Psoas muscle (tissue), 7 donors: ENCODE measurements at regions not wholly inside any gene's neighbourhood (a gene's known extent, or its start where the extent isn't known, plus 50 kb on each side); places are given as distances from the start of the nearest gene placed in this dataset.

Experiments used
- ATAC-seq, 4 donors: fragments of 200-7000 bp; cut with Tn5 transposase; one replicate each; pipeline ENCODE4 v1.9.1; 2020; ENCODE audit warnings: moderate library complexity in 3 of 4, mild to moderate bottlenecking in 2 of 4
- DNase-seq, 2 donors: peaks; one replicate each; pipeline ENCODE4 v3.0.0-alpha.2; 2020
- H3K27ac ChIP-seq: fragments of 200-600 bp; one replicate; pipeline ENCODE4 v1.8.0; 2022
- H3K27me3 ChIP-seq, 3 donors: fragments of 200-600 bp in 1 of 3; one replicate each; pipeline versions ENCODE4 v1.6.1 to v1.8.0; 2013 to 2022; ENCODE audit warnings: low read length in 2 of 3, mild to moderate bottlenecking in 2 of 3, moderate library complexity in 1 of 3; ENCODE audit not compliant: insufficient read depth in 3 of 3
- H3K36me3 ChIP-seq, 2 donors: fragments of 200-600 bp in 1 of 2; one replicate each; pipeline versions ENCODE4 v1.6.1 to v1.8.0; 2013 to 2022; ENCODE audit warnings: low read depth in 1 of 2, mild to moderate bottlenecking in 1 of 2, moderate library complexity in 1 of 2; ENCODE audit not compliant: insufficient read depth in 1 of 2
- H3K4me1 ChIP-seq: fragments of 200-600 bp; one replicate; pipeline ENCODE4 v1.8.0; 2022
- H3K4me3 ChIP-seq: fragments of 200-600 bp; one replicate; pipeline ENCODE4 v1.8.0; 2022; ENCODE audit warnings: mild to moderate bottlenecking
- H3K9me3 ChIP-seq: fragments of 200-600 bp; one replicate; pipeline ENCODE4 v1.8.0; 2022
- WGBS, 3 donors: extraction: QIAGEN DNeasy Blood & Tissue Kit; methylation state at CpG; one replicate each; pipeline versions ENCODE4 v1.1.6 to v1.1.7; 2013; 5-methylcytosine and 5-hydroxymethylcytosine counted together
- intact Hi-C, 2 donors: fragments of 100-400 bp; cut with DNase I; formaldehyde crosslinking; loops; one replicate each; pipeline versions ENCODE4 v1.11.0 to v1.14.2; 2022
- TF ChIP-seq, protein P1 (sequence below): fragments of 200-600 bp; IDR thresholded peaks from one replicate; pipeline ENCODE4 v1.8.0; 2022; ENCODE audit warnings: antibody characterized with exemption
- donor health status: healthy with polysubstance abuse.
- donor health status: DM: no; HTN: no; CAD: no; lungs with moderate emphysema.
- donor health status: Bipolar disorder and iron deficiency.
- donor health status: healthy.
- donor health status: DM: yes; HTN: yes; CAD: no.
- donor health status: DM: no; HTN: no; CAD: no.
- donor health status: DM: yes; HTN: yes; CAD: no.

DNA sequence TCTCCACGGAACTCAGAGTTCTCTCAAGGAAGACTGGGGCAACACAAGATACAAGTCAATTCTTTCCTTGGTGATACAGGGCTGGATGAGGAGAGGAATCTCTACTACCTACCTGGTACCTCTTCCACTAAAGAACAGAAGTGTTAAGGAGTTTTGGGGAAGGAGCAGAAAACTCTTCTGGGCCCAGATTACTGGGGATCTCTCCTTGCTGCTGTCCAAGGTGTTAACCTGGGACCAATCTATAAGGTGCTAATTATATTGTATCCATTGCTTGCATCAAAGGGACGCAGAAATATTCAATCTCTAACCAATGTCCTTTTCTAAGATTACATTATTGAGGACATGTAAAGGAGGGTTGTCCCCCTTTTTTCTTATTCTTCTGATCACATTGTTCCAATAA lies 1102.5 kb downstream of the AMY1C start:
- no peaks in the 10 kb centered on the region for H3K27me3 ChIP-seq
- intact Hi-C loops = no loop called here
- WGBS, 3 donors = 71 to 80% (median 74%) methylated on average over 2 of the region's 2 CpGs
- no peaks in the 10 kb centered on the region for H3K36me3 ChIP-seq
- H3K27ac ChIP-seq = no peak overlapping the region
- H3K4me3 ChIP-seq = no peak overlapping the region
- H3K9me3 ChIP-seq = no peaks in the 10 kb centered on the region
- DNase-seq (no peak), ATAC-seq (no peak)
- TF ChIP-seq, protein P1, sequence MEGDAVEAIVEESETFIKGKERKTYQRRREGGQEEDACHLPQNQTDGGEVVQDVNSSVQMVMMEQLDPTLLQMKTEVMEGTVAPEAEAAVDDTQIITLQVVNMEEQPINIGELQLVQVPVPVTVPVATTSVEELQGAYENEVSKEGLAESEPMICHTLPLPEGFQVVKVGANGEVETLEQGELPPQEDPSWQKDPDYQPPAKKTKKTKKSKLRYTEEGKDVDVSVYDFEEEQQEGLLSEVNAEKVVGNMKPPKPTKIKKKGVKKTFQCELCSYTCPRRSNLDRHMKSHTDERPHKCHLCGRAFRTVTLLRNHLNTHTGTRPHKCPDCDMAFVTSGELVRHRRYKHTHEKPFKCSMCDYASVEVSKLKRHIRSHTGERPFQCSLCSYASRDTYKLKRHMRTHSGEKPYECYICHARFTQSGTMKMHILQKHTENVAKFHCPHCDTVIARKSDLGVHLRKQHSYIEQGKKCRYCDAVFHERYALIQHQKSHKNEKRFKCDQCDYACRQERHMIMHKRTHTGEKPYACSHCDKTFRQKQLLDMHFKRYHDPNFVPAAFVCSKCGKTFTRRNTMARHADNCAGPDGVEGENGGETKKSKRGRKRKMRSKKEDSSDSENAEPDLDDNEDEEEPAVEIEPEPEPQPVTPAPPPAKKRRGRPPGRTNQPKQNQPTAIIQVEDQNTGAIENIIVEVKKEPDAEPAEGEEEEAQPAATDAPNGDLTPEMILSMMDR = no peak
- no peaks in the 10 kb centered on the region for H3K4me1 ChIP-seq

- Histone ChIP-seq H3K9me3 (no peaks in the 10 kb centered on the region), H3K4me3 (no peak overlapping the region), H3K27me3 (no peaks in the 10 kb centered on the region), H3K27ac (no peak overlapping the region), H3K36me3 (no peaks in the 10 kb centered on the region), H3K4me1 (no peaks in the 10 kb centered on the region)
- 83 to 85% (median 84%) methylated on average over 2 of the region's 2 CpGs for WGBS, 3 donors
- ATAC-seq (no peak), DNase-seq (no peak)
- intact Hi-C loops = no loop called here
- TF ChIP-seq, protein P1 = no peak
Observed at GRCh38 chr1:104853276-104853675, 1103.6 kb downstream of the AMY1C start.

DNA sequence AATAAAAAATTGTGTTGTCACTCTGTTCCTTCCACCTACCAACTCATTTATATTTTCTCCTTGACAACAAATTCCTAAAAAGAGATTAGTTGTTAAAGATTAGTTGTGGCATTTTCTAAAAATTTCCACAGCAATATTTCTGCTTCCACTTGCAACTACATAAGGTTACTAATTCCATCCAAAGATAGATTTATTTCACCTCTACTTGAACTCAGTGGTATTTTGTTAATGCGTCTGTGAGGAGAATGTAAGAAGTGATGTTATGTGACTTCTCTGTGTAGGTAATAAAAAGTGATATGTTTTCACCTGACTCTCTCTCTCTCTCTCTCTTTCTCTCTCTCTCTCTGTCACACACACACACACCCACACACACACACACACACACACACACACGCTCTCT lies 1104.8 kb downstream of the AMY1C start:
- no peak overlapping the region for H3K4me3 ChIP-seq
- no peaks in the 10 kb centered on the region for H3K4me1 ChIP-seq
- ATAC-seq (no peak), DNase-seq (no peak)
- H3K27ac ChIP-seq = no peak overlapping the region
- H3K27me3 ChIP-seq = no peaks in the 10 kb centered on the region
- TF ChIP-seq, protein P1 = no peak
- H3K36me3 ChIP-seq = no peaks in the 10 kb centered on the region
- 50 to 60% (median 54%) methylated on average over 2 of the region's 2 CpGs for WGBS, 3 donors
- intact Hi-C loops = no loop called here
- H3K9me3 ChIP-seq = no peaks in the 10 kb centered on the region

DNA sequence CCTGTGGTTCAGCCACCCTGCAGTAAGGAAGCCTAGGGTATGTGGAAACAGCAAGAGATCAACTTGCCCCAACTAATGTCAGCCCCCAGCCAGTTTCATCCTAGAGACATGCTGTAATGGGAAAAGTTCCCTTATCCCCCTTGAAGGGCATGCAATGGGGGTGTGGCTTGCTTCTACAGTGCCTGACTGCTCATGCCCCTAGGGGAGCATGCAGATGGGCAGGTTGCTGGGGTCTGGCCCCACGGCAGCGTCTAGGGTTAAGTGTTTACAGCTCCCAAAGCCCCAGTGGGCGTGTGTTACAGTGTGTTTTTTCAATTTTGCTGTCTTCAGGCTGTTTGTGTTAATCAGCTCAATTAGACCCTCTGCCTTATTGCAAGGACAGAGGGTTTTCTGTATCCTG lies 1105.9 kb downstream of the AMY1C start:
- Histone ChIP-seq H3K4me1 (no peaks in the 10 kb centered on the region), H3K4me3 (no peak overlapping the region), H3K27me3 (no peaks in the 10 kb centered on the region), H3K27ac (no peak overlapping the region), H3K36me3 (no peaks in the 10 kb centered on the region), H3K9me3 (no peaks in the 10 kb centered on the region)
- DNase-seq (peak in 1 of 2 donors; percentile 39), ATAC-seq (no peak)
- WGBS, 3 donors = 31 to 51% (median 46%) methylated on average over 3 of the region's 3 CpGs
- TF ChIP-seq, protein P1 = no peak
- intact Hi-C loops = no loop called here

DNA sequence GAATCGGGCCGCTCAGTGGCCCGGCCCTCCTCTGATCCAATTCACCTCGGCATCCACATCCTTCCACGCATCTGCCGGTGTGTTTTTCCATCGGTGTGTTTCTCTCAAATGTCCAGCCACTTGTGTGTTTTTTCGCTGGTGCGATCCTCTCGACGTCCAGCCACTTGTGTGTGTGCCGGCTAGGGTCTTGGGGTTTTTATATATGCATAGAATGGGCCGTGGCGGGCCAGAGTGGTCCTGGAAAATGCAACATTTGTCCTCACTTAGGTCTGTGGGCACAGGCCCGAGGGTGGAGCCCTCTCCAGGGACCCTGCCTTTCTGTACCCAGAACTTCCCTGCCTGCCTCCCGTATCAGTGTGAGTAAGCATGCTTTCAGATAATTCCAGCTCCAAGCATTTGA lies 1106.4 kb downstream of the AMY1C start:
- Histone ChIP-seq H3K9me3 (no peaks in the 10 kb centered on the region), H3K27me3 (no peaks in the 10 kb centered on the region), H3K4me3 (no peak overlapping the region), H3K27ac (no peak overlapping the region), H3K36me3 (no peaks in the 10 kb centered on the region), H3K4me1 (no peaks in the 10 kb centered on the region)
- TF ChIP-seq, protein P1 = no peak
- intact Hi-C loops = no loop called here
- ATAC-seq (no peak), DNase-seq (no peak)
- WGBS, 3 donors = 88 to 91% (median 90%) methylated on average over 16 of the region's 16 CpGs
